Loucy (cell line): ENCODE measurements at regions not wholly inside any gene's neighbourhood (a gene's known extent, or its start where the extent isn't known, plus 50 kb on each side); places are given as distances from the start of the nearest gene placed in this dataset.

Experiments
- H2AFZ ChIP-seq: fragments of 200-600 bp; sonication (generic); 2 replicates; pipeline ENCODE4 v1.6.0; 2016; ENCODE audit warnings: antibody characterized with exemption, mild to moderate bottlenecking, low read length, moderate library complexity
- H3F3A ChIP-seq: fragments of 200-600 bp; 2 replicates; pipeline ENCODE4 v1.6.0; 2016; ENCODE audit warnings: antibody characterized with exemption, low read depth, mild to moderate bottlenecking
- H3K27me3 ChIP-seq: fragments of 200-600 bp; sonication (generic); 2 replicates; pipeline ENCODE4 v1.6.1; 2014; ENCODE audit warnings: low read length, mild to moderate bottlenecking; ENCODE audit not compliant: insufficient read depth, poor library complexity, severe bottlenecking
- H3K36me3 ChIP-seq: fragments of 200-600 bp; sonication (generic); 2 replicates; pipeline ENCODE4 v1.6.1; 2016; ENCODE audit warnings: low read length; ENCODE audit not compliant: insufficient read depth
- H3K4me1 ChIP-seq: fragments of 200-600 bp; sonication (generic); 2 replicates; pipeline ENCODE4 v1.5.1; 2014; ENCODE audit warnings: low read length, mild to moderate bottlenecking; ENCODE audit not compliant: insufficient read depth, poor library complexity, severe bottlenecking
- H3K4me2 ChIP-seq: fragments of 200-600 bp; sonication (generic); 2 replicates; pipeline ENCODE4 v1.6.0; 2014; ENCODE audit warnings: antibody characterized with exemption, low read length, low read depth, mild to moderate bottlenecking; ENCODE audit not compliant: poor library complexity, severe bottlenecking
- H3K4me3 ChIP-seq: fragments of 200-600 bp; sonication (generic); 2 replicates; pipeline ENCODE4 v1.5.1; 2014; ENCODE audit warnings: low read length, mild to moderate bottlenecking, mixed read lengths; ENCODE audit not compliant: poor library complexity, severe bottlenecking
- H3K79me2 ChIP-seq: fragments of 200-600 bp; sonication (generic); 2 replicates; pipeline ENCODE4 v1.6.1; 2014; ENCODE audit warnings: low read length; ENCODE audit not compliant: insufficient read depth
- H3K9ac ChIP-seq: fragments of 200-600 bp; sonication (generic); 2 replicates; pipeline ENCODE4 v1.6.0; 2014; ENCODE audit warnings: mild to moderate bottlenecking, low read depth, low read length, moderate library complexity; ENCODE audit not compliant: poor library complexity, severe bottlenecking
- H3K9me2 ChIP-seq: fragments of 200-600 bp; sonication (generic); replicated peaks from 2 replicates; pipeline ENCODE4 v1.6.1; 2016; ENCODE audit warnings: low read depth, low read length, mixed read lengths
- H3K9me3 ChIP-seq: fragments of 200-600 bp; sonication (generic); 2 replicates; pipeline ENCODE4 v1.6.1; 2014; ENCODE audit warnings: mild to moderate bottlenecking, antibody characterized with exemption, low read length, low read depth; ENCODE audit not compliant: insufficient read depth
- H4K20me1 ChIP-seq: fragments of 200-600 bp; sonication (generic); 2 replicates; pipeline ENCODE4 v1.6.0; 2014; ENCODE audit warnings: antibody characterized with exemption, low read length, mild to moderate bottlenecking; ENCODE audit not compliant: insufficient read depth, poor library complexity, severe bottlenecking
- EZH2phosphoT487 ChIP-seq: fragments of 200-600 bp; IDR thresholded peaks from 2 replicates; pipeline ENCODE4 v1.6.1; 2018; ENCODE audit warnings: antibody characterized with exemption, mild to moderate bottlenecking, moderate library complexity, borderline replicate concordance
- TF ChIP-seq, protein P1 (sequence below): fragments of 200-600 bp; sonication (generic); conservative IDR thresholded peaks from 2 replicates; pipeline ENCODE4 v1.5.1; 2014; ENCODE audit warnings: mild to moderate bottlenecking, antibody characterized with exemption, low read length

DNA sequence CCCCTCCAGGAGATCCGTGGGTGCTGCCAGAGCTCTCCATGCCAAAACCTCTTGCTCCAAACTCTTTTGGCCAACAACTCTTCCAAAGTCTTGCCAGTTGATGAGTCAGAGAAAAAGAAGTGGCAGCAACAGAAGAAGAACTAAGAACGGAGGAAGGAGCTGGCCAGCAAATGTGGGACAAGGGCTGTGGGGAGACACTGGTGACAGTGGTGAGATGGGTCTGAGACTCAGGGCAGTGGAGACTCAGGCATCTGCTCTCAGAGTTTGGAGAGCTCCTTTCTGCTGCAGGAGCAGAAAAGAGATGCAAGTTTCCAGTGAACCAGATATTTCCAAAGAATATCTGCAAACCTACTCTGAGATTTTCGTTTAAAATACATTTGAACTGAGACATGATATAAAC, 92.3 kb upstream of the SEMA6A start:
- no peaks in the 10 kb centered on the region for H4K20me1 ChIP-seq
- no peak overlapping the region for H3K4me2 ChIP-seq
- TF ChIP-seq EZH2phosphoT487: no peak
- TF ChIP-seq, protein P1, sequence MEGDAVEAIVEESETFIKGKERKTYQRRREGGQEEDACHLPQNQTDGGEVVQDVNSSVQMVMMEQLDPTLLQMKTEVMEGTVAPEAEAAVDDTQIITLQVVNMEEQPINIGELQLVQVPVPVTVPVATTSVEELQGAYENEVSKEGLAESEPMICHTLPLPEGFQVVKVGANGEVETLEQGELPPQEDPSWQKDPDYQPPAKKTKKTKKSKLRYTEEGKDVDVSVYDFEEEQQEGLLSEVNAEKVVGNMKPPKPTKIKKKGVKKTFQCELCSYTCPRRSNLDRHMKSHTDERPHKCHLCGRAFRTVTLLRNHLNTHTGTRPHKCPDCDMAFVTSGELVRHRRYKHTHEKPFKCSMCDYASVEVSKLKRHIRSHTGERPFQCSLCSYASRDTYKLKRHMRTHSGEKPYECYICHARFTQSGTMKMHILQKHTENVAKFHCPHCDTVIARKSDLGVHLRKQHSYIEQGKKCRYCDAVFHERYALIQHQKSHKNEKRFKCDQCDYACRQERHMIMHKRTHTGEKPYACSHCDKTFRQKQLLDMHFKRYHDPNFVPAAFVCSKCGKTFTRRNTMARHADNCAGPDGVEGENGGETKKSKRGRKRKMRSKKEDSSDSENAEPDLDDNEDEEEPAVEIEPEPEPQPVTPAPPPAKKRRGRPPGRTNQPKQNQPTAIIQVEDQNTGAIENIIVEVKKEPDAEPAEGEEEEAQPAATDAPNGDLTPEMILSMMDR: no peak
- H3K4me1 ChIP-seq: no peaks in the 10 kb centered on the region
- no peaks in the 10 kb centered on the region for H3K27me3 ChIP-seq
- no peak overlapping the region for H3K9ac ChIP-seq
- no peak overlapping the region for H3K4me3 ChIP-seq
- H3K9me2 ChIP-seq: no peaks in the 10 kb centered on the region
- H3F3A ChIP-seq: no peaks in the 10 kb centered on the region
- no peaks in the 10 kb centered on the region for H3K9me3 ChIP-seq
- H3K36me3 ChIP-seq: no peaks in the 10 kb centered on the region
- no peaks in the 10 kb centered on the region for H3K79me2 ChIP-seq
- no peak overlapping the region for H2AFZ ChIP-seq

DNA sequence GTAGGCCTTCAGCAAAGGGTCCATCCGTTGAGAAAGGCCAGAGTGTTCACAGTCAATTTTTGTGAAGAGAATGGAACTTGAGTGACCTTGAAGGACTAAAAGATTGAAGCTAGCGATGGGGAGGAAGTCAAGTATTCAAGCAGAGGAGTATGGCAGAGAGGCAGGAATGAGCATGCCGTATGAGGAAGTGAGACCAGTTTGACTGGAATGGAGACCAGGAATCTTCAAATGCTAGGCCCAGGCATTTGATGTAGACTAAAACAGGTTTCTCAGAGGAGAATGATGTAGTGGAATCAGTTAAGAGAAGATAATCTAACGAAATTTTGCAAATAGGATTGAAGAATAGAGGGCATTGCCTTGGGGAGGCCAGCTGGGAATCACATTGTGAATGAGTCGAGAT, 90.4 kb upstream of the SEMA6A start:
- no peaks in the 10 kb centered on the region for H3K9me3 ChIP-seq
- no peaks in the 10 kb centered on the region for H3F3A ChIP-seq

DNA sequence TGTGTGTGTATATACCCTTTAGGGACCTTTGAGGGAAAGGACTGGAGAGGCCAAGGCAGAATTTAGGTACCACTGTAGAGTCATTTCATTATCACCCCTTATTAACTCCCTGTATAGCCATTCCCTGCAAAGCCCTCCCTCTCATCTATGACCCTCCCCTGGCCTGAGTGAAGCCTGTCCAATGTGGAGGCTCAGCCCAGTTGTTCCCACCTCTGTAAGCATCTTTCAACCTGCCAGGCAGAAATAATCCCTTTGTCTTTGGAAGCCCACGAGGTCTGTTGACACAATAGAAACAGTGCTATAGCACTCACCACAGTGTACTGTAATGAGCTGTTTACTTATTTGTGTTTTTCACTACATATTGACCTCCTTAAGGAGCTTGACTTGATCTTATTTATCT, 88.5 kb upstream of the SEMA6A start:
- no peak overlapping the region for H3K4me3 ChIP-seq
- H4K20me1 ChIP-seq: no peaks in the 10 kb centered on the region
- no peaks in the 10 kb centered on the region for H3K27me3 ChIP-seq
- H3K9me2 ChIP-seq: no peaks in the 10 kb centered on the region
- no peaks in the 10 kb centered on the region for H3K9me3 ChIP-seq
- no peaks in the 10 kb centered on the region for H3K4me1 ChIP-seq
- H3K9ac ChIP-seq: no peak overlapping the region
- no peaks in the 10 kb centered on the region for H3F3A ChIP-seq
- H2AFZ ChIP-seq: no peak overlapping the region
- TF ChIP-seq EZH2phosphoT487: no peak
- TF ChIP-seq, protein P1: no peak
- H3K4me2 ChIP-seq: no peak overlapping the region
- no peaks in the 10 kb centered on the region for H3K36me3 ChIP-seq
- no peaks in the 10 kb centered on the region for H3K79me2 ChIP-seq

More for the DNA sequence above, 90.4 kb upstream of the SEMA6A start:
- TF ChIP-seq EZH2phosphoT487: no peak
- TF ChIP-seq, protein P1: no peak
- Histone ChIP-seq H3K36me3 (no peaks in the 10 kb centered on the region), H3K79me2 (no peaks in the 10 kb centered on the region), H3K27me3 (no peaks in the 10 kb centered on the region), H3K4me1 (no peaks in the 10 kb centered on the region), H3K9ac (no peak overlapping the region), H3K4me2 (no peak overlapping the region), H4K20me1 (no peaks in the 10 kb centered on the region), H2AFZ (no peak overlapping the region), H3K9me2 (no peaks in the 10 kb centered on the region), H3K4me3 (no peak overlapping the region)
